H1 (cell line): ENCODE measurements at regions not wholly inside any gene's neighbourhood (a gene's known extent, or its start where the extent isn't known, plus 50 kb on each side); places are given as distances from the start of the nearest gene placed in this dataset.

Experiments used
- BACH1 ChIP-seq: IDR thresholded peaks from 2 replicates; pipeline ENCODE4 v1.6.1; 2012; ENCODE audit warnings: low read length, improper control_type of control experiment
- FOSL1 ChIP-seq: IDR thresholded peaks from 2 replicates; pipeline ENCODE4 v1.6.1; 2011; ENCODE audit warnings: mild to moderate bottlenecking, low read depth, low read length, moderate library complexity; ENCODE audit not compliant: insufficient read depth
- HDAC2 ChIP-seq, 2 experiments: fragments of 300-600 bp in 1 of 2; sonication (generic) in 1 of 2; IDR thresholded peaks; 2 replicates each; pipeline ENCODE4 v1.6.1; 2011 to 2012; ENCODE audit warnings: low read depth in 2 of 2, low read length in 2 of 2, mild to moderate bottlenecking in 2 of 2, moderate library complexity in 2 of 2, borderline replicate concordance in 1 of 2, inconsistent platforms in 1 of 2
- POLR2AphosphoS5 ChIP-seq: IDR thresholded peaks from 2 replicates; pipeline ENCODE4 v1.6.1; 2011; ENCODE audit warnings: low read depth, low read length
- SIX5 ChIP-seq: IDR thresholded peaks from 2 replicates; pipeline ENCODE4 v1.6.1; 2011; ENCODE audit warnings: mild to moderate bottlenecking, low read depth, low read length
- SP1 ChIP-seq: IDR thresholded peaks from 2 replicates; pipeline ENCODE4 v1.6.1; 2011; ENCODE audit warnings: low read depth, low read length
- TCF12 ChIP-seq: IDR thresholded peaks from 2 replicates; pipeline ENCODE4 v1.6.1; 2011; ENCODE audit warnings: low read depth, mild to moderate bottlenecking, low read length
- ZNF274 ChIP-seq: IDR thresholded peaks from 2 replicates; pipeline ENCODE4 v1.7.0; 2012; ENCODE audit warnings: low read length, borderline replicate concordance; ENCODE audit errors: extremely low read depth
- TF ChIP-seq, protein P1 (sequence below): fragments of 300-600 bp; sonication (generic); IDR thresholded peaks from 2 replicates; pipeline ENCODE4 v1.7.1; 2012; ENCODE audit warnings: low read length, moderate library complexity, mild to moderate bottlenecking, inconsistent platforms; ENCODE audit not compliant: insufficient replicate concordance
- TF ChIP-seq, protein P2 (sequence below): IDR thresholded peaks from 2 replicates; pipeline ENCODE4 v1.6.1; 2011; ENCODE audit warnings: low read depth, mild to moderate bottlenecking, low read length; ENCODE audit not compliant: insufficient read depth

- TF ChIP-seq, protein P1, sequence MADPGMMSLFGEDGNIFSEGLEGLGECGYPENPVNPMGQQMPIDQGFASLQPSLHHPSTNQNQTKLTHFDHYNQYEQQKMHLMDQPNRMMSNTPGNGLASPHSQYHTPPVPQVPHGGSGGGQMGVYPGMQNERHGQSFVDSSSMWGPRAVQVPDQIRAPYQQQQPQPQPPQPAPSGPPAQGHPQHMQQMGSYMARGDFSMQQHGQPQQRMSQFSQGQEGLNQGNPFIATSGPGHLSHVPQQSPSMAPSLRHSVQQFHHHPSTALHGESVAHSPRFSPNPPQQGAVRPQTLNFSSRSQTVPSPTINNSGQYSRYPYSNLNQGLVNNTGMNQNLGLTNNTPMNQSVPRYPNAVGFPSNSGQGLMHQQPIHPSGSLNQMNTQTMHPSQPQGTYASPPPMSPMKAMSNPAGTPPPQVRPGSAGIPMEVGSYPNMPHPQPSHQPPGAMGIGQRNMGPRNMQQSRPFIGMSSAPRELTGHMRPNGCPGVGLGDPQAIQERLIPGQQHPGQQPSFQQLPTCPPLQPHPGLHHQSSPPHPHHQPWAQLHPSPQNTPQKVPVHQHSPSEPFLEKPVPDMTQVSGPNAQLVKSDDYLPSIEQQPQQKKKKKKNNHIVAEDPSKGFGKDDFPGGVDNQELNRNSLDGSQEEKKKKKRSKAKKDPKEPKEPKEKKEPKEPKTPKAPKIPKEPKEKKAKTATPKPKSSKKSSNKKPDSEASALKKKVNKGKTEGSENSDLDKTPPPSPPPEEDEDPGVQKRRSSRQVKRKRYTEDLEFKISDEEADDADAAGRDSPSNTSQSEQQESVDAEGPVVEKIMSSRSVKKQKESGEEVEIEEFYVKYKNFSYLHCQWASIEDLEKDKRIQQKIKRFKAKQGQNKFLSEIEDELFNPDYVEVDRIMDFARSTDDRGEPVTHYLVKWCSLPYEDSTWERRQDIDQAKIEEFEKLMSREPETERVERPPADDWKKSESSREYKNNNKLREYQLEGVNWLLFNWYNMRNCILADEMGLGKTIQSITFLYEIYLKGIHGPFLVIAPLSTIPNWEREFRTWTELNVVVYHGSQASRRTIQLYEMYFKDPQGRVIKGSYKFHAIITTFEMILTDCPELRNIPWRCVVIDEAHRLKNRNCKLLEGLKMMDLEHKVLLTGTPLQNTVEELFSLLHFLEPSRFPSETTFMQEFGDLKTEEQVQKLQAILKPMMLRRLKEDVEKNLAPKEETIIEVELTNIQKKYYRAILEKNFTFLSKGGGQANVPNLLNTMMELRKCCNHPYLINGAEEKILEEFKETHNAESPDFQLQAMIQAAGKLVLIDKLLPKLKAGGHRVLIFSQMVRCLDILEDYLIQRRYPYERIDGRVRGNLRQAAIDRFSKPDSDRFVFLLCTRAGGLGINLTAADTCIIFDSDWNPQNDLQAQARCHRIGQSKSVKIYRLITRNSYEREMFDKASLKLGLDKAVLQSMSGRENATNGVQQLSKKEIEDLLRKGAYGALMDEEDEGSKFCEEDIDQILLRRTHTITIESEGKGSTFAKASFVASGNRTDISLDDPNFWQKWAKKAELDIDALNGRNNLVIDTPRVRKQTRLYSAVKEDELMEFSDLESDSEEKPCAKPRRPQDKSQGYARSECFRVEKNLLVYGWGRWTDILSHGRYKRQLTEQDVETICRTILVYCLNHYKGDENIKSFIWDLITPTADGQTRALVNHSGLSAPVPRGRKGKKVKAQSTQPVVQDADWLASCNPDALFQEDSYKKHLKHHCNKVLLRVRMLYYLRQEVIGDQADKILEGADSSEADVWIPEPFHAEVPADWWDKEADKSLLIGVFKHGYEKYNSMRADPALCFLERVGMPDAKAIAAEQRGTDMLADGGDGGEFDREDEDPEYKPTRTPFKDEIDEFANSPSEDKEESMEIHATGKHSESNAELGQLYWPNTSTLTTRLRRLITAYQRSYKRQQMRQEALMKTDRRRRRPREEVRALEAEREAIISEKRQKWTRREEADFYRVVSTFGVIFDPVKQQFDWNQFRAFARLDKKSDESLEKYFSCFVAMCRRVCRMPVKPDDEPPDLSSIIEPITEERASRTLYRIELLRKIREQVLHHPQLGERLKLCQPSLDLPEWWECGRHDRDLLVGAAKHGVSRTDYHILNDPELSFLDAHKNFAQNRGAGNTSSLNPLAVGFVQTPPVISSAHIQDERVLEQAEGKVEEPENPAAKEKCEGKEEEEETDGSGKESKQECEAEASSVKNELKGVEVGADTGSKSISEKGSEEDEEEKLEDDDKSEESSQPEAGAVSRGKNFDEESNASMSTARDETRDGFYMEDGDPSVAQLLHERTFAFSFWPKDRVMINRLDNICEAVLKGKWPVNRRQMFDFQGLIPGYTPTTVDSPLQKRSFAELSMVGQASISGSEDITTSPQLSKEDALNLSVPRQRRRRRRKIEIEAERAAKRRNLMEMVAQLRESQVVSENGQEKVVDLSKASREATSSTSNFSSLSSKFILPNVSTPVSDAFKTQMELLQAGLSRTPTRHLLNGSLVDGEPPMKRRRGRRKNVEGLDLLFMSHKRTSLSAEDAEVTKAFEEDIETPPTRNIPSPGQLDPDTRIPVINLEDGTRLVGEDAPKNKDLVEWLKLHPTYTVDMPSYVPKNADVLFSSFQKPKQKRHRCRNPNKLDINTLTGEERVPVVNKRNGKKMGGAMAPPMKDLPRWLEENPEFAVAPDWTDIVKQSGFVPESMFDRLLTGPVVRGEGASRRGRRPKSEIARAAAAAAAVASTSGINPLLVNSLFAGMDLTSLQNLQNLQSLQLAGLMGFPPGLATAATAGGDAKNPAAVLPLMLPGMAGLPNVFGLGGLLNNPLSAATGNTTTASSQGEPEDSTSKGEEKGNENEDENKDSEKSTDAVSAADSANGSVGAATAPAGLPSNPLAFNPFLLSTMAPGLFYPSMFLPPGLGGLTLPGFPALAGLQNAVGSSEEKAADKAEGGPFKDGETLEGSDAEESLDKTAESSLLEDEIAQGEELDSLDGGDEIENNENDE, result no peak
- TF ChIP-seq ZNF274 (no peak), TCF12 (no peak), FOSL1 (no peak), HDAC2 (IDR thresholded peaks at IDR 0.05; ENCODE audit: borderline replicate concordance in 1 of 2, low read depth in 2 of 2, low read length in 2 of 2) (no peak), POLR2AphosphoS5 (no peak), SP1 (no peak), BACH1 (no peak), SIX5 (no peak)
- TF ChIP-seq, protein P2, sequence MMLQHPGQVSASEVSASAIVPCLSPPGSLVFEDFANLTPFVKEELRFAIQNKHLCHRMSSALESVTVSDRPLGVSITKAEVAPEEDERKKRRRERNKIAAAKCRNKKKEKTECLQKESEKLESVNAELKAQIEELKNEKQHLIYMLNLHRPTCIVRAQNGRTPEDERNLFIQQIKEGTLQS, result no peak
Observed at GRCh38 chrY:21174697-21175463, 336.3 kb upstream of the RBMY1B start (continued).
